Neural progenitor cell (in vitro differentiated cells): ENCODE measurements at regions not wholly inside any gene's neighbourhood (a gene's known extent, or its start where the extent isn't known, plus 50 kb on each side); places are given as distances from the start of the nearest gene placed in this dataset.

ENCODE experiments used
- EZH2 ChIP-seq: fragments of 200-600 bp; sonication (generic); IDR thresholded peaks from 2 replicates; pipeline ENCODE4 v1.6.1; 2017; ENCODE audit warnings: antibody characterized with exemption, mild to moderate bottlenecking, moderate library complexity
- EZH2phosphoT487 ChIP-seq: fragments of 200-600 bp; sonication (generic); IDR thresholded peaks from 2 replicates; pipeline ENCODE4 v1.6.1; 2017; ENCODE audit warnings: antibody characterized with exemption
- TF ChIP-seq, protein P1 (sequence below): fragments of 200-600 bp; sonication (generic); IDR thresholded peaks from 2 replicates; pipeline ENCODE4 v1.5.1; 2017; ENCODE audit warnings: antibody characterized with exemption, mild to moderate bottlenecking

DNA sequence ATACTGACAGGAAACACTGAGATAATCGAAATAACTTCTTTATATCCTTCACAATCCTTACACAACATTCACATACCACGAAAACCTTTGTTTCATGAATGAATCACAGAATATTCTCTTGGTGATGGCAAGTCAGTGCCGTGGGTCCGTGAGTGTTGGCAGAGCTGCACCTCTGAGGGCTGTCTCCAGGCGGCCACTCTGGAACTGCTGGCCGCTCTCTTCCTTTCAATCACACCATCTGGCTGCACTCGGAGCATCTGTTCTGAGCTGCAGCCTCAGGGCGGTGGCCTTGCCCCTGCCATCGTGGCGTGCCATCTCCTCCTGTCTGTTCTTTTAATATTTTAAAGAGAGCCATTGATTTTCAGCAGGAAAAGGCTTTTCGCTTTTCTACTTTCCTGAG, 129.4 kb upstream of the AFDN start:
- TF ChIP-seq, protein P1, sequence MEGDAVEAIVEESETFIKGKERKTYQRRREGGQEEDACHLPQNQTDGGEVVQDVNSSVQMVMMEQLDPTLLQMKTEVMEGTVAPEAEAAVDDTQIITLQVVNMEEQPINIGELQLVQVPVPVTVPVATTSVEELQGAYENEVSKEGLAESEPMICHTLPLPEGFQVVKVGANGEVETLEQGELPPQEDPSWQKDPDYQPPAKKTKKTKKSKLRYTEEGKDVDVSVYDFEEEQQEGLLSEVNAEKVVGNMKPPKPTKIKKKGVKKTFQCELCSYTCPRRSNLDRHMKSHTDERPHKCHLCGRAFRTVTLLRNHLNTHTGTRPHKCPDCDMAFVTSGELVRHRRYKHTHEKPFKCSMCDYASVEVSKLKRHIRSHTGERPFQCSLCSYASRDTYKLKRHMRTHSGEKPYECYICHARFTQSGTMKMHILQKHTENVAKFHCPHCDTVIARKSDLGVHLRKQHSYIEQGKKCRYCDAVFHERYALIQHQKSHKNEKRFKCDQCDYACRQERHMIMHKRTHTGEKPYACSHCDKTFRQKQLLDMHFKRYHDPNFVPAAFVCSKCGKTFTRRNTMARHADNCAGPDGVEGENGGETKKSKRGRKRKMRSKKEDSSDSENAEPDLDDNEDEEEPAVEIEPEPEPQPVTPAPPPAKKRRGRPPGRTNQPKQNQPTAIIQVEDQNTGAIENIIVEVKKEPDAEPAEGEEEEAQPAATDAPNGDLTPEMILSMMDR: no peak
- TF ChIP-seq EZH2phosphoT487 (no peak), EZH2 (no peak)
